HG03575 (cell line): ENCODE measurements at regions not wholly inside any gene's neighbourhood (a gene's known extent, or its start where the extent isn't known, plus 50 kb on each side); places are given as distances from the start of the nearest gene placed in this dataset.
"Not testable (repeated sequence)": the region's sequence is repeated elsewhere in the genome, so short reads cannot be mapped to it uniquely, and the experiment has no call there.

Source experiments
- ATAC-seq: cut with Tn5 transposase; IDR thresholded peaks from one replicate; pipeline ENCODE4 v1.9.1; 2021; ENCODE audit not compliant: unreplicated experiment, insufficient number of reproducible peaks, low FRiP score; ENCODE audit errors: extremely low read depth

DNA sequence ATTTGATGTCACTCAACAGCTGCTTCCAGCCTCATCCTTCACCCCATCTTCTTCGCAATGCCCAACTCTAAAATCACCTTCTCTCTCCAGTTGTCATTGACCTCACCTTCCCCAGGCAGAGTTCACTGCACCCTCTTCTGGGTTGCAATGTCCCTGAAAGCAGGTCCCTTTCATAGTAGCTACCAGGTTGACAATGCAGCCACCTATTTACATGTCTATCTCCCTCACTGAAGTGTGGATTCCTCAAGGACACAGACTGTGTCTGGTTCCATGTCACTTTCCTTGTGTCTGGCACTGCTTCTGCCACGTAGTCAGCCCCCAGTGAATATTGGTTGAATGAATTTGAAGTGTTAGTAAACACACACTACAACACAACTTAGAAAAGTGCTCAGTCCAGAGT lies 445.5 kb upstream of the WWC1 start:
- ATAC-seq: no peak

- ATAC-seq: no peak
Observed at GRCh38 chr5:167849874-167850273, 441.6 kb upstream of the WWC1 start.

DNA sequence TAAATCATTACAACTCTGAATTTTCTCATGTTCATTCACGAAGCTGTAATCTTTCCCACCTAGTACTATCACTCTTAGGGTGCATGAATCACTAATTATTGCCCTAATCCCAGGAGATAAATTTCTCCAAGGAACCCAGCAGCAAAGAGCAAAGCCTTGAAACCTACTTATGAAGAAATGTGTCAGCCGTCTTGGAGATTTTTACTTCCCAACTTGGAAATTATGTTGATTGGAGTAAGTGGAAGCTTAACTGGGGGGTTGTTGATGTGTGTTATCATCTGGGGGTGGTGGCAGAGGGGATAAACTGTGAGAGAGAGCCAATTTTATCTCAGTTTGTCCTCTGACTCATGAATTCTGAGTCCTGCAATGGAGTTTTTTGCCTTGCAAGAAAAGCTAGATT lies 440.5 kb upstream of the WWC1 start:
- no peak for ATAC-seq

GRCh38 chr5:167851416-167851815 lies 440.0 kb upstream of the WWC1 start:
- no peak for ATAC-seq

DNA sequence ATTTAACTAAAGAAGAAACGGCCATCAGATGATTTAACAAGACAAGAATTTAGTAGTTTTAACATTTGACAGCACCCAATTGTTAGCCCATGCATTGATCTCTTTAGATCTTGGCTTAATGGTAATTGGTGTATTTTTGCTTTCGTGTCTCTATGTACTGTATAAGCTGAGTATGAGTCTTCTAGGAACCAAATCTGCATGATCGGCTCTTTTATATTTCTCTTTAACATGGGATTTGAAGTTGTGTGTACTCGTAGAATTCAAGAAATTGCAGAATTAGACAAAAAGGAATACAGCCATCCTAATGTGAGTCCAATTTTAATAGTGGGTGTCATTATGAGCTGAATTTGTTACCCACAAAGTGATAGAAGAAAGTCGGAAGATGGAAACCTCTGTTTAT lies 438.9 kb upstream of the WWC1 start:
- ATAC-seq: no peak

DNA sequence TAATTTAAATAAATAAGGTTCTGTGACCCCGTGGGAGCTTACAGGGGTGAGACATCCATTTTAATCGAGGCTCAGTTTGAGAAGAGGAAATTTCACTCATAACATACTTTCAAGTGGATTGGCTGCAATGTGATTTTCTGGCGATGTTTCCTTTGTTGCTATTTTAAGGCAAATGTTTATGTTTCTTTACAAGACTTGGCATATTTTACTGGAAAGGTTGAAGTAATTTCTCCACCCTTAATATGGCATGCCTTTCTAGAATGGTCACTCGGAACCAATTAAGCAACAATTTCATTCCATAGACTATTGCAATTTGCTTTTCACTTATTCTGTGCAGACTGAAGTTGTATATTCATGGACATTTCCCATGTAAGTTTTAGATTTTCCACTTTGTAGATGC lies 438.0 kb upstream of the WWC1 start:
- ATAC-seq: no peak

- ATAC-seq: no peak
Observed at GRCh38 chr5:167855818-167856217, 435.6 kb upstream of the WWC1 start.

DNA sequence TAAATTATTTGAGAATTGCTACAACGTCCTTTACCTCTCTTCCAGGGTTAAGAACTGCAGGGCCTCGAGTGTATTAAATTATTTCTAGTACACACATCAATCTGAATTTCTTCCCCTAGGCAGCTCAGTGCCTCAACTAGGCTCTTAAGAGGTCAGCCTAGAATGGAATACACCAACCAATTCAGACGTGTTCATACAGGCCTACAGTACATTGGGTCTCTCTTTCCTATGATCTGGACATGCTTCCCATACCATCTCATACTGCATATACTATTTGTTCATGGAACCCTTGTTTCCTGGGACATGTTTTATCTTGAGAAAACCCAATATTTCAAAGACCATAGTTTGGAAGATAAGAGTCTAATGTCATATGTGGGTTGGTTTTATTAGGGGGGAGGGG lies 434.1 kb upstream of the WWC1 start:
- no peak for ATAC-seq

- not testable (repeated sequence) for ATAC-seq
Observed at GRCh38 chr5:167858186-167858855, 433.1 kb upstream of the WWC1 start.

DNA sequence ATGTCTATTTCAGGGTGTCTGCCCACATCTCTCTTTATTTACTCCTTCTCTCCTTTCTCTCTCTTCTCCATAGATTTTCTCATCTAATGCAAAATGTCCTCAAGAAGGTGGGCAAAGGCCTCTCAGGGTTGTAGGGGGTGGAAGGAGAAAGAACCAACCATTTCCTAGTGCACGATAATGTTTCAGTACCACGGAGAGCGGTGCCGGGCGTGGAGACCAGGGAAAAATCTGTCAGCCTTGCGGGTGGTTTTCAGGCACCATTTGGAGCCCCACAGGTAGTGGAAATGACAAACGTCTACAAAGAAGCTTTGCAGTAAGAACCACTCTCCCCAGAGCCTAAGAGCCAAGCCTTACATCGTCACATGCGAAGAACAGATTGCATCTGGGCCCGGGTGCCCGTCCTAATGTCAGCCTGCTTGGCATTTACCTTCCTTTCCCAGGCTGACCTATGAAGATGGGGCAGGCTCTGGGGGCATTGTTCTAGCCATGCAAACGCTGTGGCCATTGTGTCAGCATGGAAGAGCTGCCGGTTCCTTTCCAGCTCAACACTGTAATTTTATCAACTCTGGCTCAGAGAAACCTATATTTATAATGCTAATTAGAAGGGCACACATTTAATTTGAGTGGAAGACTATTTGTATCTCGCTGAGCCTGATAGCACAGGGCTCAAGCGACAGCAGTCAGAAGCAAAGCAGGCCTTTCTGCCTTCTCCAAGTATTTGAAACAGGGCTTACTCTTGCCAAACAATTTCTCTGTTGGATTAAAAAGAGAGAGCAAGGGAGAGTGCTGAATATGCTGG lies 430.1 kb upstream of the WWC1 start:
- ATAC-seq: no peak

GRCh38 chr5:167861928-167862426 lies 429.5 kb upstream of the WWC1 start:
- ATAC-seq: no peak

DNA sequence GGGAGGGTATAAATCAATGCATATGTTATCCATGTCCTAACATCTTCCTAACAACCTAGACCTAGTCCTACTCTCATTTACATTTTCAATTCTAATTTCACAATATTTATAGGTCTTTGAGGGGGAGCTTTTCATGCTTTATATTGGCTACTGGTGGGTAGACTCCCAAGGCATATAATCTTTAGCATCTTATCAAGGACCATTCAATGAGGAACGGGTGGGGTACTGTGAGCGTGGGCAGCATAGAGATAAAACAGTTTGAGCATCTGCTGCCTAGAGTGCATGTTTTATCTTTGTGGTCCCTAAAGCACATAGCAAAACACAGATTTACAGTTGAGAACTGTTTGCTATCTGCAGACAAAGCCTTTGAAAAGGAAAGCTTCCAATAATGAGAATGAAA lies 427.6 kb upstream of the WWC1 start:
- no peak for ATAC-seq

DNA sequence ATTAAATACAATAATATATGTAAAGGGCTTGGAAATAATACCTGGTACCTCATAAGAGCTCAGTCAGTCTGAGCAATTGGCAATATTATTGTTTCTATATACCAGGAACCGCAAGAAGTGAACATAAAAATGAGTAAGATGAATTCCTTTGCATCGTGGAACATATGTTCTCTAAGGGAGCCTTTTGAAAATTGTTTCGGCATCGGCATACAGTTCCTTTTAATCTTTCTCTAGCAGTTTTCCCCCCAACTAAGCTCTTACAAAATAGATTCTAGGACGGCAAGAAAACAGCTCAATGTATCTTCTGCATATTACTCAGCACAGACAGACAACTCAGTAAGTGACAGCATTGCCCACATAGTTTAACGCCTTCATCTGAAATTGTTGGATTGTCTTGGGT lies 426.6 kb upstream of the WWC1 start:
- ATAC-seq: no peak

DNA sequence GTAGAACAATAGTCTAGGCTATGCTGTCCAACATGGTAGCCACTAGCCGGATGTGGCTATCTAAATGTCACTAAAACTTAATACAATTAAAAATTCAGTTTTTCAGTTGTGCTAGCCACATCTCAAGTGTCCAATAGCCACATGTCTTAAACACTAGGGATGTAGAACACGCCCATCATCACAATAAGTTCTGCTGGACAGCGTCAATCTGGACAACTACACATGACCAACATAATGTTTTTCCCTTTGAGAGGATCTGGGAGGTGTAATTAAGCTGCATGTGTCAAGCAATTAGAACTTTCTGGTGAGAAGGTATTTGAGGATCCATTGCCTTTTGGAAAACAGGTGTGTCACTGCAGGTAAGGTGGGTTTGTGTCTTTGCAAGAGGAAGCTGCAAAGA lies 424.6 kb upstream of the WWC1 start:
- no peak for ATAC-seq

DNA sequence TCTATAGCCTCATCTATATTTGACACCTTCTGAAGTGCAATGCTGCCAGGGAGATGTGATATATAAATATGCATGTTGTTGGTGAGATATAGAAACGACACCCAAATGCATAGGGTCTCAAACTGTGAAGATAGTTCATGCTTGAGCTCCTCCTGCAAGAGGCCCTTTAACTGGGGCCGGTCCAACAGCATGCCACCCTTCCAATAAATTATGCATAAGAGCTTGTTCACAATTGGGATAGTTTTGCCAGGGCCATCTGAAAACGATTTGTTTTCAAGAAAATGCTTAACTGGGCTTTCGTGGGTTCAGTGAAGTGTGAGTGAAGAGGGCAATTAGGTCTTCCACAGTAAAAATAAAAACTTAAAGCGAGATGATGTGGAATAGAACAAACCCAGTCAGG lies 424.2 kb upstream of the WWC1 start:
- no peak for ATAC-seq

- no peak for ATAC-seq
Observed at GRCh38 chr5:167869125-167869524, 422.3 kb upstream of the WWC1 start.

- no peak for ATAC-seq
Observed at GRCh38 chr5:167870055-167870454, 421.4 kb upstream of the WWC1 start.

DNA sequence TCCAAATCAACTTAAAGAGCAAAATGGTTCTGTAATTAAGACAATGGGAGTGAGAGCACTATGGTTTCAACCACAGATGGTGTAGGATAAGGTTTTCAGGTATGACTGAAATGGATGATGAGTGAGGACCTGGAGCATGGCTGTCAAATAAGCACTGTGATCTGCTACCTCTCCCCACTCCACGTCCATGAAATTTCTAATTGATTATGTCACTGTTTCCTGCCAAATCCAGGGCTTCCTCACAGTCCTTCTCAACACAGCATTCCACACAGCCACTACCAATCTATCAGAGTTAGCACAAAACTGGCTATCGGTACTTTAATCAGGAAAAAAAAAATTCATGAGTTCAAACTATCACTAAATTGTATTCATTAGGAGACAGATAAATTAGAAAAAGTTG lies 420.4 kb upstream of the WWC1 start:
- ATAC-seq: no peak

DNA sequence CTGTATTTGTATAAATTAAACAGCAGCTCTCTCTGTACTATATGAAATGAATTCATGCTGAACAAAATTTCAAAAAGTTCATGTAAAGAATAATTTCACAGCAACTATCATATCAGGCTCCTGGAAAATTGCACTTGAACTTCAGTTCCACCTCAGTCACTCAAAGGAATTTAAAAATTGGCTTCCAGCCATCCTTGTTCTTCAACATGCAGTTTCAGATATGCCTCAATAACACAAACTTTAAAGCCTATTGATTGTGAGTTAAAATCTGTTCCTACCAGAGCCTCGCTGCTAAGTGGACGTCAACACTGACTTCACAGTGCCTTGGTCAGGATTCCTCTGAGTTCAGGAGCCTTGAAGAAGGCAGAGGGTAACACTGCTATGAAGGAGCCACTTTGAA lies 418.7 kb upstream of the WWC1 start:
- ATAC-seq: no peak

DNA sequence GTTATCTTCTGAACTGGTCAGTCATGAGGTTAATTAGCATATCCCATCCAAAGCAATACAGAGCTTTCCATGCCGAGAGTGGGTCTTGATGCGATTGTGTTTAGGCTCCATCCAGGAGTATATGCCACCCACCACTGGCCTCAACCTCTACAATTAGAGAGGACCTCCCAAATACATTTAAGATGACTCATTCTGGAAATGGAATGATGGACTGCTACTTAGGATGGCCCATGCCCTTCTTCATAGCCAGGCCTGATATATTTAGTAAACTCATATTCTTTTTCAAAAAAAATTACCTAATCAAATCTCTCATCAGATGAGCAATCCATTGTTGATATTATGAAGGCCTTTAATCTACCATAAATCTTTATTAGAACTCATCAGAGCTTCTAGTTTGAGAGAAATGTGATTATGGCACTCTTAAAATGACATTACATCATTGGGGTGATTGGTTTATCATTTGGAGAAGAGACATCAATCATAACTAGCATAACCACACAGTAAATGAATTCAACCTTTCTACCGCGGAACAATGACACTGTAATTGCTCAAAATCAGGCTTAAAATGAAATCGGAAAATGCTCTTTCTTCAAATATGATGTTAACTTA lies 414.2 kb upstream of the WWC1 start:
- ATAC-seq: no peak
